Esophagus squamous epithelium (tissue), 5 donors: ENCODE measurements at regions not wholly inside any gene's neighbourhood (a gene's known extent, or its start where the extent isn't known, plus 50 kb on each side); places are given as distances from the start of the nearest gene placed in this dataset.

ENCODE experiments used
- DNase-seq: peaks from one replicate; lab custom pipeline; 2025; lab: John Stamatoyannopoulos, UW
- H3K27ac ChIP-seq, 4 donors: fragments of 200-600 bp; sonication (generic); one replicate each; pipeline ENCODE4 v1.5.1; 2016 to 2019; ENCODE audit warnings: mild to moderate bottlenecking in 1 of 4
- H3K27me3 ChIP-seq, 4 donors: fragments of 200-600 bp; sonication (generic); 1 replicate in 3 of 4; 2 replicates in 1 of 4; pipeline versions ENCODE4 v1.5.1 to v1.6.0; 2017 to 2021; ENCODE audit warnings: antibody characterized with exemption in 1 of 4
- H3K36me3 ChIP-seq, 3 donors: fragments of 200-600 bp; sonication (generic); one replicate each; pipeline ENCODE4 v1.5.1; 2016 to 2019
- H3K4me1 ChIP-seq, 3 donors: fragments of 200-600 bp; sonication (generic); one replicate each; pipeline ENCODE4 v1.5.1; 2017 to 2019
- H3K4me3 ChIP-seq, 4 donors: fragments of 200-600 bp; sonication (generic); 1 replicate in 3 of 4; 2 replicates in 1 of 4; pipeline ENCODE4 v1.5.1; 2016 to 2019; ENCODE audit warnings: mild to moderate bottlenecking in 2 of 4, moderate library complexity in 1 of 4
- H3K9me3 ChIP-seq, 3 donors: fragments of 200-600 bp; sonication (generic); one replicate each; pipeline ENCODE4 v1.5.1; 2016 to 2019
- POLR2A ChIP-seq, 4 donors: fragments of 450-650 bp; IDR thresholded peaks; one replicate each; pipeline ENCODE4 v1.6.1; 2017; ENCODE audit warnings: antibody characterized with exemption in 4 of 4, mild to moderate bottlenecking in 4 of 4, moderate library complexity in 3 of 4
- WGBS, 2 donors: methylation state at CpG; one replicate each; pipeline ENCODE4 v1.1.5; 2018; 5-methylcytosine and 5-hydroxymethylcytosine counted together
- intact Hi-C: fragments of 100-400 bp; cut with DNase I; formaldehyde crosslinking; loops from one replicate; pipeline ENCODE4 v1.15.0; 2022
- TF ChIP-seq, protein P1 (sequence below), 6 experiments: fragments of 450-650 bp in 4 of 6; fragments of 200-600 bp in 2 of 6; sonication (generic) in 2 of 6; IDR thresholded peaks; one replicate each; pipeline ENCODE4 v1.5.1; 2016 to 2019; ENCODE audit warnings: antibody characterized with exemption in 6 of 6, mild to moderate bottlenecking in 4 of 6, moderate library complexity in 4 of 6
- donor health status: DM: yes; HTN: yes; CAD: no.

DNA sequence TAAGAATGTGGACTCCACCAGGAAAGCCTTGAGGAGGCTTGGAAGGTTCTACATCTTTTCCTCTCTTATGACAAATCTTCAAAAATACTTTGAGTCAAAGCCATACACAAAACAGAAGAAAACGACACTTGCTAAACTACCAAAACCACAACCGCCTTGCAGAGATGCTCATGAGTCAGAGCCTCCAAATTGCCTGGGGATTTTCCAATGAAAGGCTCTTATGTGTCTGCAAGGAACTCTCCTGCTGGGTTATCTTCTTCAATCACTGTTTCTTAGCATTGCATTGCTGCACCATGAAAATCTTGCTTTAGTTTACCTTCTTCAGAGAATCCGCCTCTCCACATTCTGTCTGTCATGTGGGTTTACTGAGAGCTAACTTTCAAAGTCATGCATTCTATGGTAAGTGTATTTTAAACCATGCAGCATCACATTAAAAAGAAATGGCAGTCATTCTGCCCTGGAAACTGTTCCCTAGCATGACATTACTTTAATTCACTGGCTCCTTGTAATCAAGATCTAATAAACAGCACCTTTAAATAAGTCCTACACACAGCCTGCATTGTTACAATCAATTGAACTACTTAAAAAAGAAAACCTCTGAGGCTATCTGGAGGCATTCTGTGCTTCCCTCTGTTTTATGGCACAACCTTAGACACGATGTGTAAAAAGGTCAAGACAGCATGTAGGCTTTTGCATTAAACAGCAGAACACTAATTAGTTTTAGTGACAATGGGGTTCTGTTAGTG lies 210.0 kb upstream of the FOXD3 start:
- H3K27me3 ChIP-seq = peaks cover 0 to 15% (median 0%) of the 10 kb centered on the region in 4 donors
- H3K9me3 ChIP-seq = no peaks in the 10 kb centered on the region
- no peak overlapping the region for H3K27ac ChIP-seq
- no peaks in the 10 kb centered on the region for H3K4me1 ChIP-seq
- intact Hi-C loops = no loop called here
- H3K36me3 ChIP-seq = no peaks in the 10 kb centered on the region
- H3K4me3 ChIP-seq = no peak overlapping the region
- no peak for DNase-seq
- TF ChIP-seq, protein P1, sequence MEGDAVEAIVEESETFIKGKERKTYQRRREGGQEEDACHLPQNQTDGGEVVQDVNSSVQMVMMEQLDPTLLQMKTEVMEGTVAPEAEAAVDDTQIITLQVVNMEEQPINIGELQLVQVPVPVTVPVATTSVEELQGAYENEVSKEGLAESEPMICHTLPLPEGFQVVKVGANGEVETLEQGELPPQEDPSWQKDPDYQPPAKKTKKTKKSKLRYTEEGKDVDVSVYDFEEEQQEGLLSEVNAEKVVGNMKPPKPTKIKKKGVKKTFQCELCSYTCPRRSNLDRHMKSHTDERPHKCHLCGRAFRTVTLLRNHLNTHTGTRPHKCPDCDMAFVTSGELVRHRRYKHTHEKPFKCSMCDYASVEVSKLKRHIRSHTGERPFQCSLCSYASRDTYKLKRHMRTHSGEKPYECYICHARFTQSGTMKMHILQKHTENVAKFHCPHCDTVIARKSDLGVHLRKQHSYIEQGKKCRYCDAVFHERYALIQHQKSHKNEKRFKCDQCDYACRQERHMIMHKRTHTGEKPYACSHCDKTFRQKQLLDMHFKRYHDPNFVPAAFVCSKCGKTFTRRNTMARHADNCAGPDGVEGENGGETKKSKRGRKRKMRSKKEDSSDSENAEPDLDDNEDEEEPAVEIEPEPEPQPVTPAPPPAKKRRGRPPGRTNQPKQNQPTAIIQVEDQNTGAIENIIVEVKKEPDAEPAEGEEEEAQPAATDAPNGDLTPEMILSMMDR (IDR thresholded peaks at IDR 0.05) = no peak
- no peak for TF ChIP-seq POLR2A (IDR thresholded peaks at IDR 0.05)
- 52 to 57% methylated on average over 4 of the region's 4 CpGs for WGBS, 2 donors

DNA sequence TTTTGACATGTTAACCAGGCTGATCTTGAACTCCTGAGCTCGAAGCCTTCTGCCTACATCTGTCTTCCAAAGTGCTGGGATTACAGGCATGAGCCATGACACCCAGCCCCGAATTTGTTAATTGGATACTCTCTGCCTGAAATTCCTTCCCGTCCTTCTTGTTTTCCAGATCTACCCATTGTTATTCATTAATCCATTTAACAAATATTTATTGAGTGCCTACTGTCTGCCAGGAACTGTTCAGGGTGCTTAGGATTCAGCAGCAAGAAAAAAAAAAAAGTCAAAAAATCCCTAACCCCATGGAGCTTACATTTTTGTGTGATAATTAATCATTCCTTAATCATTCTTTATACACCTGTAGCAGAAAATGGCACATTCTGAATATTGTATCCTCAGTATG lies 206.8 kb upstream of the FOXD3 start:
- intact Hi-C loops = no loop called here
- Histone ChIP-seq H3K36me3 (no peaks in the 10 kb centered on the region), H3K4me3 (no peak overlapping the region), H3K27me3 (peaks cover 0 to 9% (median 0%) of the 10 kb centered on the region in 4 donors), H3K9me3 (no peaks in the 10 kb centered on the region), H3K4me1 (no peaks in the 10 kb centered on the region), H3K27ac (no peak overlapping the region)
- TF ChIP-seq, protein P1 (IDR thresholded peaks at IDR 0.05) = no peak
- no peak for TF ChIP-seq POLR2A (IDR thresholded peaks at IDR 0.05)
- 33 to 40% methylated on average over 3 of the region's 3 CpGs for WGBS, 2 donors
- DNase-seq = no peak

DNA sequence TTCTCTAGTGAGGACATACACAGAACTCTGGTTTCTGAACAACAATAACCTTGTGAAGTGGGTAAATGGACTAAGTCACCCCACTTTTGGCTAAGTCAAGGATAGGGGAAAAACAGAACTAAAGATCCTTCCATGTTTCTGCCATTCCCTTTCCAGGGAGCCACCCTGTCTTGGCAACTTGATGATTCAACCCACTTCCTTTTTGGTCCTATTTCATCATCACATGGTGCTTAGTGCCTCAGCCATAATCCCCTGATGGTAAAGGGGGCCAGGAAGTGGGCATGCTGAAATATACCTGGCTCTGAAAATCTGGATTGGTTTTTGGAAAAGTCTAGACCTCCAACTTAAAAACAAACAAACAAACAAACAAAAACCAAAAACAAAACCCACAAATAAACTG lies 206.4 kb upstream of the FOXD3 start:
- Histone ChIP-seq H3K27ac (no peak overlapping the region), H3K4me3 (no peak overlapping the region), H3K9me3 (no peaks in the 10 kb centered on the region), H3K4me1 (no peaks in the 10 kb centered on the region), H3K36me3 (no peaks in the 10 kb centered on the region), H3K27me3 (peaks cover 0 to 9% (median 0%) of the 10 kb centered on the region in 4 donors)
- no peak for TF ChIP-seq POLR2A (IDR thresholded peaks at IDR 0.05)
- TF ChIP-seq, protein P1 (IDR thresholded peaks at IDR 0.05) = no peak
- intact Hi-C loops = no loop called here
- no peak for DNase-seq

DNA sequence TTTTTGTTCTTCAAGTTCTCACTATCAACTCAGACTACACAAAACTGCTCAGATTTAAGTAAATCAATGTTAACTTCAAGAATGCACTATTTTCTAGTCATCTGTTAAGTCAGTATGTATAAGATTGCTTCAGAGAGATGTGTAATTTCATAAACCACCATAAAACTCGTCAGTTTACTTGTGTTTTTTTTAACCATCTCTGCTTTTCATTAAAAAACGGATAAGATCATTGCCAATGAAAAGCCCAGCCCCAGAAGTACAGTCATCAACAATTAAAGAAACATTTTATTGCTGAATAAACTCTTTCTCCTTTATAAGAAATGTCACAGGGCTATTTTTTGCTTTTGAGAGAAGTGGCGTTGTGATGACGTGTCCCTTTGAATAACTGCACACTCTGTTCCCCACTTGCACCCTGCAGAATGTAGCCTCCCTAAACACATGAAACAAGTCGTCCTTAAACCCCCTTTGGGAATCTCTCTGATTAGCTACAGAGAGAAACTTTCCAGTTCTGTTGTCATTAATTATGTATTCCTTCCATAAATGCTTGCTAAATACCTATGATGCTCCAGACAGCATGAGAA lies 202.7 kb upstream of the FOXD3 start:
- WGBS, 2 donors = 55 to 64% methylated on average over 5 of the region's 5 CpGs
- Histone ChIP-seq H3K4me3 (no peak overlapping the region), H3K27ac (no peak overlapping the region), H3K36me3 (no peaks in the 10 kb centered on the region), H3K4me1 (no peaks in the 10 kb centered on the region), H3K27me3 (peaks cover 0 to 5% (median 0%) of the 10 kb centered on the region in 4 donors), H3K9me3 (no peaks in the 10 kb centered on the region)
- DNase-seq = no peak
- intact Hi-C loops = no loop called here
- TF ChIP-seq POLR2A (IDR thresholded peaks at IDR 0.05) = no peak
- TF ChIP-seq, protein P1 (IDR thresholded peaks at IDR 0.05) = no peak

DNA sequence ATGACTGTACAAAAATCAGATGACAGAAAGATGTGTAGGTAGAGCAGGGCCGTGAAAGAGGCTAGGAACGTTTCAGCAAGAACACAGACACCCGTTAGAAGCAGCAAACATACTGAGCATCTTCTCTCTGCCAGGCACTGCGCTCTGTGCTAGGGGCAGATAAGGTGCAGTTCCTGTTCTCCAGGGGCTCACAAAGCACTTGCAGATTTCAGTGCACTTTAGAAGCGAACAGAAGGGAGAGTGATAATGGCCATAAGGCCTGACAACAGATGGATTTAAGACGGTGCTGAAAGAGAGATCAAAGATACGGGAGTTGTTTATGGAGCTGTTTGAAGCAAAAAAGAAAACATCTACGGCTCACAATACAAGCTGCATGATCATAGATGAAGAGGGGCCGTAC lies 200.3 kb upstream of the FOXD3 start:
- Histone ChIP-seq H3K27me3 (no peaks in the 10 kb centered on the region), H3K4me3 (no peak overlapping the region), H3K4me1 (no peaks in the 10 kb centered on the region), H3K27ac (no peak overlapping the region), H3K9me3 (no peaks in the 10 kb centered on the region), H3K36me3 (no peaks in the 10 kb centered on the region)
- no peak for DNase-seq
- TF ChIP-seq, protein P1 (IDR thresholded peaks at IDR 0.05) = no peak
- TF ChIP-seq POLR2A (IDR thresholded peaks at IDR 0.05) = no peak
- intact Hi-C loops = no loop called here
- 44 to 50% methylated on average over 9 of the region's 9 CpGs for WGBS, 2 donors
